SK-N-SH (cell line): ENCODE measurements at regions not wholly inside any gene's neighbourhood (a gene's known extent, or its start where the extent isn't known, plus 50 kb on each side); places are given as distances from the start of the nearest gene placed in this dataset.

Experiments used
- CTCF ChIA-PET: fragments of 300-600, 350-600 bp; formaldehyde crosslinking; extraction: SDS; loops from one replicate; lab custom pipeline; 2021; lab: Yijun Ruan, JAX
- POLR2A ChIA-PET: fragments of 350-600 bp; sonication (Branson Sonifier 250); formaldehyde crosslinking; extraction: SDS; loops from one replicate; lab custom pipeline; 2020; ENCODE audit warnings: antibody characterized with exemption, inconsistent platforms; lab: Yijun Ruan, JAX
- DNase-seq: peaks from one replicate; pipeline ENCODE4 v3.0.0; 2012
- H2AFZ ChIP-seq: fragments of 200-600 bp; sonication (generic); 2 replicates; pipeline ENCODE4 v1.8.1; 2016; ENCODE audit warnings: antibody characterized with exemption, mild to moderate bottlenecking, low read depth
- H3F3A ChIP-seq: fragments of 200-600 bp; sonication (generic); replicated peaks from 2 replicates; pipeline ENCODE3; 2016; ENCODE audit warnings: antibody characterized with exemption, mild to moderate bottlenecking; ENCODE audit not compliant: insufficient read depth
- H3K27ac ChIP-seq, 2 experiments: fragments of 200-500 bp in 1 of 2; fragments of 200-600 bp in 1 of 2; sonication (Bioruptor generic) in 1 of 2; sonication (generic), shearing (Covaris generic) in 1 of 2; 2 replicates each; pipeline versions ENCODE4 v1.5.1 to v1.6.1; 2014 to 2016; ENCODE audit warnings: low read depth in 2 of 2, inconsistent platforms in 1 of 2, low read length in 1 of 2, mild to moderate bottlenecking in 1 of 2, mixed read lengths in 1 of 2
- H3K27me3 ChIP-seq: fragments of 200-600 bp; sonication (generic), shearing (Covaris generic); 2 replicates; pipeline ENCODE4 v1.6.1; 2016; ENCODE audit warnings: mixed run types; ENCODE audit not compliant: insufficient read depth
- H3K36me3 ChIP-seq, 2 experiments: fragments of 200-500 bp in 1 of 2; fragments of 200-600 bp in 1 of 2; sonication (Bioruptor generic) in 1 of 2; sonication (generic) in 1 of 2; replicated peaks in 1 of 2; 2 replicates each; pipeline versions ENCODE3 to v1.5.1; 2014 to 2016; ENCODE audit warnings: low read length in 1 of 2, mild to moderate bottlenecking in 1 of 2; ENCODE audit not compliant: insufficient read depth in 2 of 2, control insufficient read depth in 1 of 2
- H3K4me1 ChIP-seq, 2 experiments: fragments of 200-500 bp in 1 of 2; fragments of 200-600 bp in 1 of 2; sonication (Bioruptor generic) in 1 of 2; sonication (generic), shearing (Covaris generic) in 1 of 2; 2 replicates each; pipeline versions ENCODE4 v1.5.1 to v1.6.1; 2014 to 2016; ENCODE audit warnings: low read depth in 1 of 2, low read length in 1 of 2, mixed run types in 1 of 2; ENCODE audit not compliant: insufficient read depth in 2 of 2, control insufficient read depth in 1 of 2
- H3K4me2 ChIP-seq: fragments of 200-600 bp; sonication (generic), shearing (Covaris generic); 2 replicates; pipeline ENCODE4 v1.6.1; 2017; ENCODE audit warnings: mixed run types
- H3K4me3 ChIP-seq, 2 experiments: fragments of 200-500 bp in 1 of 2; fragments of 200-600 bp in 1 of 2; sonication (Bioruptor generic) in 1 of 2; sonication (generic), shearing (Covaris generic) in 1 of 2; 2 replicates each; pipeline versions ENCODE4 v1.5.1 to v1.8.1; 2014 to 2016; ENCODE audit warnings: low read depth in 2 of 2, inconsistent platforms in 1 of 2, low read length in 1 of 2, mild to moderate bottlenecking in 1 of 2, mixed read lengths in 1 of 2, moderate library complexity in 1 of 2
- H3K79me2 ChIP-seq: fragments of 200-600 bp; sonication (generic); 2 replicates; pipeline ENCODE4 v1.8.1; 2017; ENCODE audit warnings: mild to moderate bottlenecking; ENCODE audit not compliant: insufficient read depth
- H3K9ac ChIP-seq: fragments of 200-600 bp; sonication (generic); 2 replicates; pipeline ENCODE4 v1.6.1; 2017; ENCODE audit warnings: mixed run types
- H3K9me2 ChIP-seq: fragments of 200-600 bp; sonication (generic); 2 replicates; pipeline ENCODE4 v1.6.1; 2017; ENCODE audit warnings: mixed run types
- H3K9me3 ChIP-seq: fragments of 200-600 bp; sonication (generic); 2 replicates; pipeline ENCODE4 v1.6.1; 2017; ENCODE audit warnings: mixed run types, mild to moderate bottlenecking, moderate library complexity
- H4K20me1 ChIP-seq: fragments of 200-600 bp; sonication (generic); 2 replicates; pipeline ENCODE4 v1.6.1; 2017; ENCODE audit warnings: mild to moderate bottlenecking, mixed run types; ENCODE audit not compliant: insufficient read depth
- CHD2 ChIP-seq: fragments of 150-350 bp; IDR thresholded peaks from 2 replicates; pipeline ENCODE4 v1.6.1; 2018; ENCODE audit warnings: low read length; ENCODE audit not compliant: partially characterized antibody
- EP300 ChIP-seq, 2 experiments: IDR thresholded peaks; 2 replicates each; pipeline versions ENCODE4 v1.4.0 to v1.6.1; 2012; ENCODE audit warnings: borderline replicate concordance in 1 of 2, low read depth in 1 of 2, low read length in 1 of 2
- EZH2phosphoT487 ChIP-seq: fragments of 200-600 bp; sonication (generic); IDR thresholded peaks from 2 replicates; pipeline ENCODE4 v1.6.1; 2017; ENCODE audit warnings: low read depth, mixed run types, mild to moderate bottlenecking, antibody characterized with exemption, moderate library complexity, borderline replicate concordance
- FOXJ3 ChIP-seq: sonication (generic); formaldehyde crosslinking; IDR thresholded peaks from 2 replicates; pipeline ENCODE4 v1.5.1; 2020; ENCODE audit warnings: mild to moderate bottlenecking, missing genetic modification reagents
- FOXM1 ChIP-seq: IDR thresholded peaks from 2 replicates; pipeline ENCODE4 v1.4.0; 2012; ENCODE audit warnings: low read depth, mild to moderate bottlenecking
- RXRA ChIP-seq: IDR thresholded peaks from 2 replicates; pipeline ENCODE4 v1.4.0; 2012; ENCODE audit warnings: low read depth, mild to moderate bottlenecking, borderline replicate concordance
- TCF12 ChIP-seq: IDR thresholded peaks from 2 replicates; pipeline ENCODE4 v1.4.0; 2012
- YY1 ChIP-seq: IDR thresholded peaks from 2 replicates; pipeline ENCODE4 v1.4.0; 2012; ENCODE audit warnings: low read depth, mild to moderate bottlenecking
- WGBS: methylation state at CpG from one replicate; pipeline ENCODE4 v1.1.6; 2017; ENCODE audit warnings: low lambda C conversion rate; 5-methylcytosine and 5-hydroxymethylcytosine counted together
- TF ChIP-seq, protein P1 (sequence below): fragments of 150-350 bp; IDR thresholded peaks from 2 replicates; pipeline ENCODE4 v1.6.1; 2016; ENCODE audit warnings: mild to moderate bottlenecking, low read depth, low read length
- TF ChIP-seq, protein P2 (sequence below): IDR thresholded peaks from 2 replicates; pipeline ENCODE4 v1.4.0; 2012; ENCODE audit warnings: low read depth
- TF ChIP-seq, protein P3 (sequence below): IDR thresholded peaks from 2 replicates; pipeline ENCODE4; 2012

DNA sequence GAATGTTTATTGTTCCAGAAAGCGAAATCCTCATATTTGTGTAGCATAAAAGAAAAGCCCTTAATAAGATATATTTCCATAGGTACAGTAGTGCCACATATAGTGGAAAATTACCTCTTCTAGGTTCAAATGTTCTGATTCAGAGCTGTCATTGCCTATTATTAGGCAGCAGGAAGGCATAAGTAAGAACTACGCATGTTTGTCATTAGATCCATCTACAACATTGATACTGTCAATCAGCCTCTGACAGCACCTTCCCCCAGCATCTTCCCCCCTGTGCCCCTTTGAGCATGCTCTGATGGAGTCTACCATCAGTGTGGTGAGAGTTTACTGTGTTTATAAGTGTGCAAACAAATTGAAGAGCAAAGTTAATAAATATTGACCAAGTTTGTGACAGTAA, 816.1 kb downstream of the TLE4 start:
- POLR2A ChIA-PET: no interaction called here
- no peak for DNase-seq
- Histone ChIP-seq H3K27ac (no peak overlapping the region), H3K9ac (no peak overlapping the region), H3K9me2 (no peaks in the 10 kb centered on the region), H3F3A (no peaks in the 10 kb centered on the region), H4K20me1 (no peaks in the 10 kb centered on the region), H3K9me3 (no peaks in the 10 kb centered on the region), H3K27me3 (no peaks in the 10 kb centered on the region), H3K4me2 (no peak overlapping the region), H3K79me2 (no peaks in the 10 kb centered on the region), H3K4me3 (no peak overlapping the region), H3K4me1 (no peaks in the 10 kb centered on the region), H2AFZ (no peak overlapping the region), H3K36me3 (no peaks in the 10 kb centered on the region)
- CTCF ChIA-PET: no interaction called here
- 28% methylated on average over 2 of the region's 2 CpGs for WGBS
- TF ChIP-seq, protein P1, sequence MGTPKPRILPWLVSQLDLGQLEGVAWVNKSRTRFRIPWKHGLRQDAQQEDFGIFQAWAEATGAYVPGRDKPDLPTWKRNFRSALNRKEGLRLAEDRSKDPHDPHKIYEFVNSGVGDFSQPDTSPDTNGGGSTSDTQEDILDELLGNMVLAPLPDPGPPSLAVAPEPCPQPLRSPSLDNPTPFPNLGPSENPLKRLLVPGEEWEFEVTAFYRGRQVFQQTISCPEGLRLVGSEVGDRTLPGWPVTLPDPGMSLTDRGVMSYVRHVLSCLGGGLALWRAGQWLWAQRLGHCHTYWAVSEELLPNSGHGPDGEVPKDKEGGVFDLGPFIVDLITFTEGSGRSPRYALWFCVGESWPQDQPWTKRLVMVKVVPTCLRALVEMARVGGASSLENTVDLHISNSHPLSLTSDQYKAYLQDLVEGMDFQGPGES: no peak
- TF ChIP-seq RXRA (no peak), EZH2phosphoT487 (no peak), FOXJ3 (CRISPR knock-in tag) (no peak), YY1 (no peak), EP300 (IDR thresholded peaks at IDR 0.05; ENCODE audit: borderline replicate concordance in 1 of 2, low read depth in 1 of 2, low read length in 1 of 2) (no peak), TCF12 (no peak), CHD2 (no peak), FOXM1 (no peak)
- TF ChIP-seq, protein P2, sequence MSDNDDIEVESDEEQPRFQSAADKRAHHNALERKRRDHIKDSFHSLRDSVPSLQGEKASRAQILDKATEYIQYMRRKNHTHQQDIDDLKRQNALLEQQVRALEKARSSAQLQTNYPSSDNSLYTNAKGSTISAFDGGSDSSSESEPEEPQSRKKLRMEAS: no peak
- TF ChIP-seq, protein P3, sequence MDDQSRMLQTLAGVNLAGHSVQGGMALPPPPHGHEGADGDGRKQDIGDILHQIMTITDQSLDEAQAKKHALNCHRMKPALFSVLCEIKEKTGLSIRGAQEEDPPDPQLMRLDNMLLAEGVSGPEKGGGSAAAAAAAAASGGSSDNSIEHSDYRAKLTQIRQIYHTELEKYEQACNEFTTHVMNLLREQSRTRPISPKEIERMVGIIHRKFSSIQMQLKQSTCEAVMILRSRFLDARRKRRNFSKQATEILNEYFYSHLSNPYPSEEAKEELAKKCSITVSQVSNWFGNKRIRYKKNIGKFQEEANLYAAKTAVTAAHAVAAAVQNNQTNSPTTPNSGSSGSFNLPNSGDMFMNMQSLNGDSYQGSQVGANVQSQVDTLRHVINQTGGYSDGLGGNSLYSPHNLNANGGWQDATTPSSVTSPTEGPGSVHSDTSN: no peak

DNA sequence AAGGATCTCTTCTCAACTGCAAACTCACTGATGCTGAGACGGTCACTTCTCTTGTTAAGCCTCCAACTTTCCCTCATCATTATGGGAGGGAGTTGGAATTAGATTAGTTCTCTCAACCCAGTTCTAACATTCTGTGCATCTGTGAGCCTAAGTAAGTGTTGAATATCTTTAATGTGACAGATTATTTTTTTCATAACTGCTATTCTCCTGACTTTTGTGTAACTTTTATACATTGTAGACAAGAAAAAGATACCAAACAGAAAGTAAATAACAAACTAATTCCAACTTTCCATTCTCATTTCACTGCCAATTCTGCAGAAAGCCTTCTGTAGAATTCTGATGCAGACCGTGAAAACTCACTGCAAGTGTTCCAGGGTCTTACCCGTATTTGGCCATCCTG, 813.5 kb downstream of the TLE4 start:
- H3K27ac ChIP-seq: no peak overlapping the region
- no peaks in the 10 kb centered on the region for H3K27me3 ChIP-seq
- ChIA-PET POLR2A (no interaction called here), CTCF (interaction anchor here (2.3 kb wide), 1 partner anchor 10 kb away, joined by 7 read pairs; no protein-coding TSS in a partner anchor)
- no peak overlapping the region for H3K4me2 ChIP-seq
- H2AFZ ChIP-seq: no peak overlapping the region
- no peaks in the 10 kb centered on the region for H3K36me3 ChIP-seq
- H3F3A ChIP-seq: no peaks in the 10 kb centered on the region
- H3K9me3 ChIP-seq: no peaks in the 10 kb centered on the region
- no peak for DNase-seq
- no peak for TF ChIP-seq EP300 (IDR thresholded peaks at IDR 0.05; ENCODE audit: borderline replicate concordance in 1 of 2, low read depth in 1 of 2, low read length in 1 of 2)
- no peaks in the 10 kb centered on the region for H3K79me2 ChIP-seq
- no peak overlapping the region for H3K9ac ChIP-seq
- 35% methylated on average over 3 of the region's 3 CpGs for WGBS
- no peak overlapping the region for H3K4me3 ChIP-seq
- H3K9me2 ChIP-seq: no peaks in the 10 kb centered on the region
- no peaks in the 10 kb centered on the region for H3K4me1 ChIP-seq
- H4K20me1 ChIP-seq: no peaks in the 10 kb centered on the region
